GM19395 (cell line): ENCODE measurements at regions not wholly inside any gene's neighbourhood (a gene's known extent, or its start where the extent isn't known, plus 50 kb on each side); places are given as distances from the start of the nearest gene placed in this dataset.

Experiments used
- ATAC-seq: cut with Tn5 transposase; IDR thresholded peaks from one replicate; pipeline ENCODE4 v1.9.1; 2021; ENCODE audit warnings: mild to moderate bottlenecking, moderate library complexity; ENCODE audit not compliant: unreplicated experiment

- peak; percentile 95 for ATAC-seq
Measured at GRCh38 chr13:97109841-97110492, 112.2 kb upstream of the MBNL2 start.

GRCh38 chr13:97110936-97111335 is 111.2 kb upstream of the MBNL2 start:
- ATAC-seq: no peak

- no peak for ATAC-seq
Measured at GRCh38 chr13:97111756-97112155, 110.4 kb upstream of the MBNL2 start.

GRCh38 chr13:97112446-97113152 is 109.5 kb upstream of the MBNL2 start:
- no peak for ATAC-seq

- ATAC-seq: no peak
Measured at GRCh38 chr13:97113231-97114001, 108.7 kb upstream of the MBNL2 start.

- no peak for ATAC-seq
Measured at GRCh38 chr13:97114651-97115050, 107.5 kb upstream of the MBNL2 start.

- ATAC-seq: peak; percentile 86
Measured at GRCh38 chr13:97116754-97117153, 105.4 kb upstream of the MBNL2 start.

- ATAC-seq: no peak
Measured at GRCh38 chr13:97117388-97117910, 104.7 kb upstream of the MBNL2 start.

- no peak for ATAC-seq
Measured at GRCh38 chr13:97119943-97120342, 102.2 kb upstream of the MBNL2 start.

GRCh38 chr13:97120346-97120745 is 101.8 kb upstream of the MBNL2 start:
- ATAC-seq: no peak

GRCh38 chr13:97120976-97121375 is 101.2 kb upstream of the MBNL2 start:
- ATAC-seq: no peak

GRCh38 chr13:97121894-97122293 is 100.2 kb upstream of the MBNL2 start:
- no peak for ATAC-seq

GRCh38 chr13:97122381-97122996 is 99.6 kb upstream of the MBNL2 start:
- no peak for ATAC-seq

- no peak for ATAC-seq
Measured at GRCh38 chr13:97124206-97124605, 97.9 kb upstream of the MBNL2 start.

GRCh38 chr13:97124915-97125809 is 97.0 kb upstream of the MBNL2 start:
- peak; percentile 53 for ATAC-seq

GRCh38 chr13:97125810-97126738 is 96.1 kb upstream of the MBNL2 start:
- ATAC-seq: peak; percentile 93

- no peak for ATAC-seq
Measured at GRCh38 chr13:97127842-97128241, 94.3 kb upstream of the MBNL2 start.

- ATAC-seq: no peak
Measured at GRCh38 chr13:97130190-97130589, 91.9 kb upstream of the MBNL2 start.

GRCh38 chr13:97131447-97131846 is 90.7 kb upstream of the MBNL2 start:
- no peak for ATAC-seq
